Psoas muscle (tissue), 7 donors: ENCODE measurements at regions not wholly inside any gene's neighbourhood (a gene's known extent, or its start where the extent isn't known, plus 50 kb on each side); places are given as distances from the start of the nearest gene placed in this dataset.

ENCODE experiments used
- ATAC-seq, 4 donors: fragments of 200-7000 bp; cut with Tn5 transposase; one replicate each; pipeline ENCODE4 v1.9.1; 2020; ENCODE audit warnings: moderate library complexity in 3 of 4, mild to moderate bottlenecking in 2 of 4
- DNase-seq, 2 donors: peaks; one replicate each; pipeline ENCODE4 v3.0.0-alpha.2; 2020
- H3K27ac ChIP-seq: fragments of 200-600 bp; one replicate; pipeline ENCODE4 v1.8.0; 2022
- H3K27me3 ChIP-seq, 3 donors: fragments of 200-600 bp in 1 of 3; one replicate each; pipeline versions ENCODE4 v1.6.1 to v1.8.0; 2013 to 2022; ENCODE audit warnings: low read length in 2 of 3, mild to moderate bottlenecking in 2 of 3, moderate library complexity in 1 of 3; ENCODE audit not compliant: insufficient read depth in 3 of 3
- H3K36me3 ChIP-seq, 2 donors: fragments of 200-600 bp in 1 of 2; one replicate each; pipeline versions ENCODE4 v1.6.1 to v1.8.0; 2013 to 2022; ENCODE audit warnings: low read depth in 1 of 2, mild to moderate bottlenecking in 1 of 2, moderate library complexity in 1 of 2; ENCODE audit not compliant: insufficient read depth in 1 of 2
- H3K4me1 ChIP-seq: fragments of 200-600 bp; one replicate; pipeline ENCODE4 v1.8.0; 2022
- H3K4me3 ChIP-seq: fragments of 200-600 bp; one replicate; pipeline ENCODE4 v1.8.0; 2022; ENCODE audit warnings: mild to moderate bottlenecking
- H3K9me3 ChIP-seq: fragments of 200-600 bp; one replicate; pipeline ENCODE4 v1.8.0; 2022
- CTCF ChIP-seq: fragments of 200-600 bp; IDR thresholded peaks from one replicate; pipeline ENCODE4 v1.8.0; 2022; ENCODE audit warnings: antibody characterized with exemption
- WGBS, 3 donors: extraction: QIAGEN DNeasy Blood & Tissue Kit; methylation state at CpG; one replicate each; pipeline versions ENCODE4 v1.1.6 to v1.1.7; 2013; 5-methylcytosine and 5-hydroxymethylcytosine counted together
- intact Hi-C, 2 donors: fragments of 100-400 bp; cut with DNase I; formaldehyde crosslinking; loops; one replicate each; pipeline versions ENCODE4 v1.11.0 to v1.14.2; 2022
- donor health status: healthy with polysubstance abuse.
- donor health status: DM: no; HTN: no; CAD: no; lungs with moderate emphysema.
- donor health status: Bipolar disorder and iron deficiency.
- donor health status: healthy.
- donor health status: DM: yes; HTN: yes; CAD: no.
- donor health status: DM: no; HTN: no; CAD: no.
- donor health status: DM: yes; HTN: yes; CAD: no.

GRCh38 chr1:157360023-157360390 lies 192.3 kb downstream of the FCRL5 start:
- intact Hi-C loops = no loop called here
- no peaks in the 10 kb centered on the region for H3K4me1 ChIP-seq
- no peak overlapping the region for H3K4me3 ChIP-seq
- H3K36me3 ChIP-seq = no peaks in the 10 kb centered on the region
- no peak overlapping the region for H3K27ac ChIP-seq
- ATAC-seq = no peak
- no peak for DNase-seq
- TF ChIP-seq CTCF = no peak
- H3K27me3 ChIP-seq = no peaks in the 10 kb centered on the region
- H3K9me3 ChIP-seq = no peaks in the 10 kb centered on the region

DNA sequence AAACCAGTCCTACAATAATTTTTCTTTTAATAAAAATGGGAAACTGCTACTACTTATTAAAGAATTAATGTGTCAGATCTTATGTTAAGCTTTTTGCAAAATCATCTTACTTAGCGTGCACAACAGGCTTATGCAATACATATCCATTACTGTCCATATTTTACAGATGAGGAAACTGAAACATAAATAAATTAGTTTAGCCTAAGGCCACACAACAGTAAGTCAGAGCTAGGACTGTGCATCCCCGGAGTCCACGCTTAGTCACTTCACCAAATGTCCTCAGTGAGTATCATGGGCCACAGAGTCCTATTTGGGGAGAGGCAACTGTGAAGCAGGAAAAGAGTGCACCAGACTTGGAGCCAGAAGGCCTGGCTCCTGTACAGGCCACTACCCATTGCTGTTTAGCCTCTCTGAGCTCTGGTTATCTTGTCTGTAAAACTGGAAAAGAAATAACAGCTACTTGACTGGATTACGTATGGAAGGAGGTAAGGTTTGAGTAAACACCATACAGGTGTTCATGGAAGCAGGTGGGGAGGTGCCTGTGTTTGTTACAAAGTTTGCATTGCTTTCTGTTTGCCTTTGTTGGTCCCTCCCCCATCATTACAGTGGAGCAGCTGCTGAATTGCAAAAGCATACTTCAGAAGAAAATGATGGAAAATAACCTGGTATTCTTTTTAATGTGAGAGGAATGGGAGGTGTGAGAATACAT lies 192.8 kb downstream of the FCRL5 start:
- H3K27ac ChIP-seq = no peak overlapping the region
- H3K9me3 ChIP-seq = no peaks in the 10 kb centered on the region
- no peak overlapping the region for H3K4me3 ChIP-seq
- no peaks in the 10 kb centered on the region for H3K36me3 ChIP-seq
- ATAC-seq = no peak
- intact Hi-C loops = no loop called here
- DNase-seq = no peak
- no peaks in the 10 kb centered on the region for H3K27me3 ChIP-seq
- no peak for TF ChIP-seq CTCF
- WGBS, 3 donors = 86 to 90% (median 89%) methylated on average over 4 of the region's 4 CpGs
- H3K4me1 ChIP-seq = no peaks in the 10 kb centered on the region

- Histone ChIP-seq H3K4me3 (no peak overlapping the region), H3K36me3 (no peaks in the 10 kb centered on the region), H3K9me3 (no peaks in the 10 kb centered on the region), H3K27me3 (no peaks in the 10 kb centered on the region), H3K27ac (no peak overlapping the region), H3K4me1 (no peaks in the 10 kb centered on the region)
- 19 to 20% (median 20%) methylated on average over 5 of the region's 5 CpGs for WGBS, 3 donors
- ATAC-seq = no peak
- no peak for TF ChIP-seq CTCF
- DNase-seq = no peak
- intact Hi-C loops = no loop called here
Observed at GRCh38 chr1:157357111-157357510, 195.2 kb downstream of the FCRL5 start.

GRCh38 chr1:157356601-157357000 lies 195.7 kb downstream of the FCRL5 start:
- Histone ChIP-seq H3K4me3 (no peak overlapping the region), H3K27me3 (no peaks in the 10 kb centered on the region), H3K4me1 (no peaks in the 10 kb centered on the region), H3K27ac (no peak overlapping the region), H3K9me3 (no peaks in the 10 kb centered on the region), H3K36me3 (no peaks in the 10 kb centered on the region)
- ATAC-seq (no peak), DNase-seq (no peak)
- 83 to 88% (median 86%) methylated on average over 3 of the region's 3 CpGs for WGBS, 3 donors
- TF ChIP-seq CTCF = no peak
- intact Hi-C loops = no loop called here

GRCh38 chr1:157353546-157353945 lies 198.8 kb downstream of the FCRL5 start:
- intact Hi-C loops = no loop called here
- ATAC-seq = no peak
- Histone ChIP-seq H3K27me3 (no peaks in the 10 kb centered on the region), H3K9me3 (no peaks in the 10 kb centered on the region), H3K4me3 (no peak overlapping the region), H3K36me3 (no peaks in the 10 kb centered on the region), H3K27ac (no peak overlapping the region), H3K4me1 (no peaks in the 10 kb centered on the region)
- WGBS, 3 donors = 55 to 75% (median 68%) methylated on average over 2 of the region's 2 CpGs
- TF ChIP-seq CTCF = no peak
- no peak for DNase-seq
